Fibroblast of skin of scalp (primary cell): ENCODE measurements at regions not wholly inside any gene's neighbourhood (a gene's known extent, or its start where the extent isn't known, plus 50 kb on each side); places are given as distances from the start of the nearest gene placed in this dataset.
"Not testable (repeated sequence)": the region's sequence is repeated elsewhere in the genome, so short reads cannot be mapped to it uniquely, and the experiment has no call there.

ENCODE experiments used
- DNase-seq: peaks from one replicate; pipeline ENCODE4 v3.0.0-alpha.2; 2013

DNA sequence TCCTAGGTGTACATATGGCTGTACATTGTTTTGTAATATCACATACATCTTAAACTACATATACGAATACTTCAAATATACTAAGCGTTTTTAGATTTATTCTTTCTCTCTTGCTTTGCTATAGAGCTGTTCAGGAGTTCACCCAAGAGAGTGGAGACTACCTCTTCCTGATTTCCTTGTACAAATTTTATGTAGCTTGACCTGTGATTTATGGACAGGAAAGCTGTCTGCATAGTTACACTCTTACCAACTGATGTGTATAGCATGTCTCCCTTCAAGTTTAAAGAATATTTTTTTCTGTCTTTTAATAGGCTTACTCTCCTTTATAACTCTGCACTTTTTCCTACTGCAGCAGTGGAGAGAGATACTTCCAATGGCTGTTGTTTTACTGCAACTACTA is 428.7 kb downstream of the NDFIP2 start:
- DNase-seq: no peak

DNA sequence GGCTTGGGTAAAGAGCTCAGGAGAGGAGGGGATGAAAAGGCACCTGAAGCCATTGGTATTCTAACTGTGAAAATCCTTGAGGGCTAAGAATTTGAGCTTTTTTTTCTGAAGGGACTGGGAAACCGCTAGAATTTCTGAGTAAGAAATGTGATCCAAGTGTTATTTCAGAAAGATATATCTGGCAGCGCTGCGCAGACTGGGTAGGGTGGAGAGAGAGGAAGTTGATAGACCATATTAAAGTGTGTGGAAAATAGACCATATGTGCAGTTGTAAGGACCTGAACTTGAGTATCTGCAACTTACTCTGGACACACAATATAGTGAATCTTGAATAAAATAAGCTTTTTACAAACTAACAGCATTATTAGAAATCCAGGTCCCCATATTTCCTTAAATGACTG is 427.4 kb downstream of the NDFIP2 start:
- DNase-seq: no peak

DNA sequence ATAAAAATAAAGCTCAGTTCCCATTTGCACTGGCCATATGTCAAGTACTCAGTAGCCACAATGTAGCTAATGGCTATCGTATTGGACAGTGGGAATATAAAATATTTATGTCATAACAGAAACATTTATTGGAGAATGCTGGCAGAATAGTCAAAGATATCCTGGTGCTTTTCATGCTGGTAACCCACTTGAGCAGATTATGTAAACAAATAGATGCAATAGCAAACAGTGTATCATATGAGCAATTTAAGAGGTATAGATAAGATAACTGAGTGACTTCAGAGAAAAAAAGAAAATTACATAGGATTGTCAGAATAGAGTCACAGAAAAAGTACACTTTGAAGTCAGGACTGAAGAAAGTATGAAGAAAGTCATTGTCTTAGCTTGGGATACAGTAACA is 426.6 kb downstream of the NDFIP2 start:
- no peak for DNase-seq

DNA sequence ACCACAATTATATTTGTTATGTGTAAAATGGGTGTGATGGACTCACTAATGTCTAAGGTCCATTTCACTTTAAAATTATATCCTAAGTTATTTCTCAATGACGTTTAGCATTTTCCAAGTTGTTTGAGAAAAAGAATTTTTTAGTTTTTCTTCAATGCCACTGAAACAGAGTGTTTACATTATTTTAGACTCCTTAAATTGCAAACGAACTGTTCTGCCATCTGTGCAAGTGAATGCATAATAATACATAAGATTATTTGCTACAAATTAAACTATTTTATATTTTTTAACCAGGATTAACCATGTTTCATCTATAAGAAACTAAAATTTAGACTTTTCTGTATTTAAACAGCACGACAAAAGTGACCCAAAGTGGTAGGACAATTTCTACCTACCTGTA is 425.4 kb downstream of the NDFIP2 start:
- DNase-seq: no peak

DNA sequence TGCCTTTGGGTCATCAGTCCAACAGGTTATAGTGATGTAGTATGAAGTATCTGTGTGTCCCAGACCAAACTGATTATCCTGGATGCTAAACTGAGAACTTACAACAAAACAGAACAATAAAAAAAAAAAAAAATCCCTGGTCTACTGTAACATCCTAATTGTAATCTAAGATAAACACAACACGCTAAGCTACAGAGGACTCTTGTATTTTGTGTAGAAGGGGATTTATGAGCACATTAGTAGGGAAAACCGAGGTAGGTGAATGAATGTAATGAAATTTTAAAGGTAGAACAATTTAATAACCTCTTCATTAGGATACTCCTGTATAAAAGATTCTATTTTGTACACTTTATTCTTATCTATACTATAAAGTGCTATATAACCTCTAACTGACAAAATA is 424.1 kb downstream of the NDFIP2 start:
- no peak for DNase-seq

DNA sequence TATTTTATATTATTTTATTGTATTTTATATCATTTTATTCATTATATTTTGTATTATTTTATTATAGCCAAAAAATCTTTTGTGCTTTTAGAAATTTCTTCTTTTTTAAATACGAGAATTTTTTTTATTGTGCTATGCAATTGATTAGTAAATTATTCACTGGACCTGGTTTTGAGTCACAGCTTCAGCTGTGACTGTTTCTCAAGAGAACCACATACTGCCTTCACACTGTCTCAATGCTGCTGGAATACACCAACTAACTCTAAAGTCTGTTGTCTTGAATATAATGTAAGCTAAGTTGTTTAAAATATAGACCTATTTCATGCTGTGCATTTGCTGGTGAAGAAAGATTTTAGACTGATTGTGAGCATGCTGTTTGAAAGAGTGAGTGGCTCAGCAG is 423.6 kb downstream of the NDFIP2 start:
- no peak for DNase-seq

DNA sequence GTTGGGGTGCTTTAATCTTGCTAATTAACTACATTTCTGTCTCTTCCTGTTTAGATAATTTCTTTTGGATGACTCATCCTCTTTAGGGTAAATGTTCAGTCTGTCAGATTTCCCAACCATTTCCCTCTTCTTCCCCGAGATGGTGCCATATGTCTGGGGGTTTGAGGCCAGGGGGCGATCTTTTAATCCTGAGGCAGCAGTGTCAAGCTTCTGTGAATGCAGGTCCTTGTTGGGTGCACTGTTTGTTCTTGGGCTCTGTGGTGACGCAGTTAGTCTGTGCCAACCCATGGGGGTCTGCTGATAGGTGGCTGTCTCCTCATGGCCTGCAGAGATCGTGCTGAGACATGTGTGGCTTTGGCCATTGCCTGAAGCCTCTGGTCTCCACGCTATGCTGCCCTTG is 420.4 kb downstream of the NDFIP2 start:
- peak; percentile 24 for DNase-seq

DNA sequence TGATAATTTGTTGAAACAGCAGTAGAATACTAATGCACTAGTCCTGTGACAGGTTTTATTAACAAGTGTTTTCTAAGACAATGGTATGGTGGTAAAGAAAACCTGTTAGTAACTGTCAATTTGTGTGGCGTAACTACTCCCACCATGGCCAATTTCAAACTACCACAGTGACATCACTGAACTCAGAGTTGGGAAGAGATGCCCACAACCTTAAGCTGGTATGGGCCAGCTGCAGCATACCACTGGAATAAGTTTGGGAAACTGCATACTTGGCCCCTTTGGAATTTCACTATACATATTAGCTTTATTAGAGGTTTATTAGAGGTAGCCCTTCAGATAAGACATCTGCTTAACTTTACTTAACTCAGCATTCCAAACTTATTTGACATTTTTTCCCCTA is 419.4 kb downstream of the NDFIP2 start:
- no peak for DNase-seq

DNA sequence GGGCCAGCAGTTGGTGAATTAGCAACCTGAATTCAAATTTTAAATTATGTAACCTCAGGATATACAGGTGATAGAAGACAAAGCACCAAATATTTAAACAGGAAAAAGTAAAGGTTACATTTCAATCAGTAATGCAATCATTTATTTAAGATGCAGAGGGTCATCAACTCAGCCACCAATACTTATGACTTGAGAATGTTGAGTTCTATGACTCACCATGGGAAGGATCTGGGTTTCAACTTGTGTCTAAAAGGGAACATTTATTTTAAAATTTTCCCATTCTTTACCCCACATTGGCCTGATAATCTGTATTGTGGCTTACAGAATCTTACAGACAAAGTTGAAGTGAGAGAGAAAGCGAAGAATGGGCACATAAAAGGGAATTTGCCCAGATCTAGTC is 418.0 kb downstream of the NDFIP2 start:
- DNase-seq: no peak

DNA sequence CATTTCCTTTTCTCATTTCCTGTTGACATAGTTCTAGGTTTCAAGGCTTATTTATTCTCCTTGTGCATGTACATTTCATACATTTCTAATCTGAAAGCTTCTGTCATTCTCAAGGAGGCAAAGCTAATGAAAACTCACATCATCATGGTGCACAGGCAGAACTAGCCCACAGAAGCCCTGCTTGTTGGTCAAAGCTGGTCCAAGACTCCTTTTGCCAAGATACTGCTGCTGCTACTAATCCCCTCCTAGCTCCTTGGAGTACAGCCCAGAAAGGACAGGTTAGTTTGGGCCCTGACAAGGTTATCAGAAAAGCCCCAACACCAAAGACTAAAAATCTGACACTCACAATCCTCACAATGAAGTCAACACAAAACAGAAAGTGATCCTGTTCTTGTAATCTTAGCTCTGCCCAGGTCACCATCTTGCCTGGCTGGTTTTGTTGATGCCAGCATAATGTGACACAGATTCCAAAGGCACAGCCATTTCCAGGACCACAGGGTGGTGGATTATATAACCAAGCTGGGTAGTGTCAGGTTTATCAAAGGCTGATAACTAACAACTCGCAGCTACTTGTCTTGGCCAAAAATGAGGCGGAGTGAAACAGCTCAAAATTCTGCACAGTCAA is 417.4 kb downstream of the NDFIP2 start:
- DNase-seq: no peak

DNA sequence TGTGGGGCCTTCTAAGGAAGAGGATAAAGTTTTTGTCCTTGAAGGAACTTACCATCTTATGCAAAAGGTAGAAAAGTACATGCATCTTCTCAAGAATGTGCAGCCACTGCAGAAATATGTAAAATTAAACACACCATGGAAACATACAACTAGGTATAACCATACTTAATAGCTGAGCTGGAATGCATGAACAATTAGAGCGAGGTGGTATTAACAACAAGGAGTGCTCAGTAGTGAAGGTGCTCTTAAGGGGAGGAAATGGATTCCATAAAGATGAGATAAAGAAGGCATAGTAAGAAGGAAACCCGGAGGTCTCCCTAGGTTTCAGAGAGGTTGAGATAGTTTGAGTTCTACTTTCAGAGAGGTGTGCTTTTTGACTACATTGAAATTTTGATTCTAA is 415.9 kb downstream of the NDFIP2 start:
- DNase-seq: no peak

DNA sequence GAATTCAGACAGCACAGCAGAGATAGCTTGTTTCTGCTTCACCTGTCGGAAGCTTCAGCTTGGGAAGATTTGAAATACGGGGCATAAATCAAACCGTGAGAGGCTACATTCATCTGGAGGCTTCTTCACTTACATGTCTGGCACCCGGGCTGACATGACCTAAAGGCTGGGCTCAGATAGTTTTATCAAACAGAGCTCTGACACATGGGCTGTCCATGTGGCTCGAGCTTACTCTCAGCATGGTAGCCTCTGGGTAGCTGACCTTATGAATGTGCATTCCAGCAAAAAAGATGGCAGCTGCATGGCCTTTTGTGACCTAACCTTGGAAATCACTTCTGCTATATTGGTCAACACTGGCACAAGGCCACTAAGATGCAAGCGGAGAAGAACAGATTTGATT is 414.5 kb downstream of the NDFIP2 start:
- no peak for DNase-seq

DNA sequence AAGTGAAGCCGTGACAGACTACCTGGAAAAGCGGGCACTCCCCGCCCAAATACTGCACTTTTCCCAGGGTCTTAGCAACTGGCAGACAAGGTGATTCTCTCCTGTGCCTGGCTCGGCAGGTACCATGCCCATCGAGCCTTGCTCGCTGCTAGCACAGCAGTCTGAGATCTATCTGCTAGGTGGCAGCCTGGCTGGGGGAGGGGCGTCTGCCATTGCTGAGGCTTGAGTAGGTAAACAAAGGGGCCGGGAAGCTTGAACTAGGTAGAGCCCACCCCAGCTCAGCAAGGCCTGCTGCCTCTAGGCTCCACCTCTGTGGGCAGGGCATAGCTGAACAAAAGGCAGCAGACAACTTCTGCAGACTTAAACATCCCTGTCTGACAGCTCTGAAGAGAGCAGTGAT is 406.3 kb downstream of the NDFIP2 start:
- not testable (repeated sequence) for DNase-seq

DNA sequence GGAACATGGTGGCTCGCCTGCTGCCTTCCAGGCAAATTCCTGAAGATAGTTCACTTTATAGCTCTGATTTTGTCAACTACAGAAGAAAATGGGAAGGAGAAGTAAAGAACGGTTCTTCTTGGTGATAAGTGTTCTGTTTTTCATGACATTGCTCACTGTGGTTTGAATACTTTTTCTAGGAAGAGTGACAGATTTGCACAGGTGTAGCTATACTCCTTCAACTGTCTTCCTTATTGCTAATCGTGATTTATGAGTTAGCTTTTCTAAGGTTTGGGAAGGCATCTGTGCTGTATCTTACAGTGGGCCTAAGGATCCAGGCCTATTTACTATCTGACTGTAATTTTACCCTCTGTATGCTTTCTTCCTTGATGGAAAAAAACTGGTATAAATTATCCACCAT is 405.6 kb downstream of the NDFIP2 start:
- no peak for DNase-seq

DNA sequence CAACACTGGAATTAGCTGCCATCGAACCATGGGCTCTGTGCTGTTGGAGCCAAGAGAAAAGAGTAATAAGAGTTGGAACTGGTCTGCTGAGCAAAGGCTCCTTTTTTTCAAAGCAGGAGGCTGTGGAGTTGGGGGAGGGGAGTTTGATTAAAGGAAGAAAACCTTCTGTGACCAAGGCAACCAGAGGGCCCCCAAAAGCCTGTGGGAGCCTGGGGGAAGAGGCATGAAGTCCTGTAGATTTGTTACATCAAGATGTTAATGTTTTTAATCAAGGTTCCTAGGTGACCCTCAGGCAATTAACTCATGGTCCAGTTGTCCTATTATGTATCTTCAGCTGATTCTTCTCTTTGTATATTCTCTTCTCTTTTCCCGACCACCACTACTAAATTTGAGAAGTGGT is 403.9 kb downstream of the NDFIP2 start:
- DNase-seq: no peak

DNA sequence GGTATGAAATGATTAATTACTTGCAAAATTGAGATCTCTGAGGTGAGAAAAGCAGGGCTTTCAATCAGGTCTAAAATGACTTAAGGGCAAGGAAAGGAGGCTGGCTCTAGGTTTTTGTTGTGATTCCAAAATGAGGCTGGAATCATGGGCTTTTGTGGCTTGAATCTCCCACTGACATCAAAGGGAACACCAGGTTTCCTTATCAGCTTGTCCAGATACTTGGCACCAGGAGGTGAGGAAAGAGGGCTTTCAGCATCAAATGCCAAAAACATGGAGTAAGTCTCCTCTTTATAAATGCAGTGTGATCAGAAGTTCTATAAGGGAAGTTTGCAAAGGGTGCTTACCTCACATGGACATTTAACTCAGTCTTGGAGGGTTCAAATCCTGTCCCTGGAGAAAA is 402.3 kb downstream of the NDFIP2 start:
- DNase-seq: no peak

DNA sequence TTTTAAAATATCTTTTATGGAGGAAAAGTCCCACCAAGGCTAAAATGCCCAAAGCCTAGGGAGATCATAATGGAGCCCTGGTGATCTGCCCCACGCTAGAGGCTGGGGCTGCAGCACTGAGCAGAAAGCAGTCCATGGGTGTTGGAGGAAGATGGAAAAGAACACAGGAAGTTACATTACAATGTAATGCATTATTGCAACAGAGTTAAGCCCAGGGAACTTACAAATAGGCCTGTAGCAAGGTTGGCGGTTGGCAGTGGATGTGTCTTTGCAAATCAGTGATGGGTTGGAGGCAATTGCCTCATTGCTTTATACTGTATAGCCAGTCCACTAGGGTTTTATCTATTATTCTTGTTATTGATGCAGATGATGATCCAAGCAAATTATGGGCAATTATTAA is 399.9 kb downstream of the NDFIP2 start:
- no peak for DNase-seq

DNA sequence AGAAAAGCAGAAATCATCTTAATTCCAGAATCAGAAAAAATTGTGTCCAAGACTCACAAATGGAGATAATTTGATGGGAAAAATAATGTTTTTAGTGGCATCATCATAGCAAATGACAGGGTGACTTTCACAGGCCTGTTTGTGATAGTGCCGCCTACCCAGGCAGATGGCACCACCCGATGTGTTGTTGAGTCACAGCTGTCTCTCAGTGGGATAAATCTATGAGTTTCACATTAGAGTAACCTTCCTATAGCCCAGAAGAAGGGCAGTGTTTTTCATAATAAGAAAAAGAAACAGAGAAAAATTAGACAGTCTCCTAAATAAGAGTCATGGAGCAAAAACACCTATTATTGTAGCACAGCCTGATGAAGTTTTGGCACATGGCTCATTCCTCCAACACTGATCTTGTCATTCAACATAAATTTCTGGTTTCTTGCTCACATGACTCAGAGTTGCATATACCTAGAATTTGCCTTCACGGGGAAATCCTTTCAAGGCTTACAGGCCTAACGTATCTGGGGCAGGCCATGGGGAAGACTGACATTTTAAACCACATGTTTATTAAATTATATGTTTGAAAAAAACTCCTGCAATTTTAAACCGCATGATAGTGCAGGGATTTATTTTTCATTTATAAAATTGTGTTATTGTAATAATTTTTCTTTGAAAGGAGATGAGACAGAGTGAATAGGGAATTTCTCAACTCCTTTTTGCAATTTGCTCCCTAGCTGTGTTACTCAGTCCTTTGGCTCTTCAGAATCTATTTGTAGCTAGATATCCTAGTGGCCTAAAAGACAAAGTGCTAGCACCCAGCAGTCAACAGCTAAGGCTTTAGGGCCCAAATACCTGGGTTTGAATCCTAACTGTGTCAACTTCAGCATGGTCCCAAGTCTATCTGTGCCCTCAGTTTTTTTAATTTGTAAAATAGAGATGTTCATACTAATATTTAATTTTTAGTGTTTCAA is 393.7 kb downstream of the NDFIP2 start:
- peak; percentile 29 for DNase-seq

DNA sequence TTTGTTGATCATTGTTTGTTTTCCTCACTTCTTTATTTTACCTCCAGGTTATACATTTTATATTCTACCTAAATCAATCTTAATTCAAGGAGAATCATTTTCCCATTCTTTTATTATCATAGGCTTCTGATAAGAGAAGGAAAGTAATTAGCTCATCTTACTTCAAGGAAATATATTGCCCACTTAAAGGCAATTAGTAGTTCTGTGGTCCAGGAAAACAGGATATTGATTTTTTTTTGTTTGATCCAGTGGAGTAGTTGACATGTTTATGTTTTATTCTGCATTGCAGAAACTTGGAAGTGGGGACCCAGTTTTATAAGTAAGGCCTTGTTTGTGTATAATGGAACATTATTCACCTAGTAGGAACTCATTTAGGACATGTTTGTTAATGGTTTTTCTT is 390.6 kb downstream of the NDFIP2 start:
- DNase-seq: no peak

DNA sequence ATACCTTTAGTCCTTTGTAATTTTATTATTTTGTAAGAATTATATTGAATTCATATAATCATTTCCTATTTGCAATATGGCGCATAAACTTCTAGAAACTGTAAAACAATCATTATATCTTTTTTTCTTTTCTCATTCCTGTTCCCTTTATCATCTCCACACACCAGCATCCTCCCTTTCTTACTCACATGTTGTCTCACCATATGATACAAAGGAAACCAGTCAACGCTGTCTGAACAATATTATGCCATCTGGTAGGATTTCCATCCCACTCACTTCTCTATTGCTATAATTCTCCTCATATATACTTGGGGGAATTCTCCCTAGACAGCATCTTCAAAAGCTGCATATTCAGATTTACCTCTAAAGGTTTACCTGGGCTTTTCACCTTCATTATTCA is 389.8 kb downstream of the NDFIP2 start:
- DNase-seq: peak; percentile 5

DNA sequence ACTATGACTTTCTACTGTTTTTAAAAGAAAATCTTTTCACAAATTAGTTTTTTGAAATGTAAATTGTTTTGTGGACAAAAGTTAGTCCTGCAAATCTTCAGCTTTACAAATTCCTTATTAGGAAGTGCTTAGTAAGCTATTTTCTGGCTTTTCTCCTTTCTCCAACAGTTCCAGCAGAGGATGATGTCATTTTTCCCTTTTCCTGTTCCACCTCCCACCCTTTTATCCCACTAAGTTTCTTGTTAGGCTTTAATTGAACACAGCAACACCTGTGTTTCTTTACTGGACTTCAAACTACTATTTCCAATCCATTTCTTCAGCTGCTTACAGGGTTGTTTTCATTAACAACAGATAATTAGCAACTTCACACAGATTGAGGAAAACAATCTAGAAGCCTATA is 389.2 kb downstream of the NDFIP2 start:
- DNase-seq: peak; percentile 9

DNA sequence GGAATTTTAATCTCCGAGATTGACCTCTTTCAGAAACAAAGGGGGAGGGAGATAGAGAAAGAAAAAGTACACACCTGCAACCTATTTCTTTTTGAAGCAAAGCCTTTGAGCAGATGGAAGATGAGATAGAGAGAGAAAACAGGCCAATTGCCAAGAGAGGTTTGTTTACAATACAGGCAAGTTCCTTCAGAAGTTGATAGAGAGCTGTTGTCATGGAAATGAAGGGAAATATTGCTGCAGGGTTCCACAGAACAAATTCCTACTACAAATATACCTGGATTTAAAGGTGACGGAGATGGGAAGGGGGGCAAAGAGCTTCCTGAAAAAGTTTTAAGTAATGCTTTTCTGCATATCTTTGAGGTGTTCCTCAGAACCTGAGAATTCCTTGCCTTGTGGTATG is 388.4 kb downstream of the NDFIP2 start:
- DNase-seq: no peak

DNA sequence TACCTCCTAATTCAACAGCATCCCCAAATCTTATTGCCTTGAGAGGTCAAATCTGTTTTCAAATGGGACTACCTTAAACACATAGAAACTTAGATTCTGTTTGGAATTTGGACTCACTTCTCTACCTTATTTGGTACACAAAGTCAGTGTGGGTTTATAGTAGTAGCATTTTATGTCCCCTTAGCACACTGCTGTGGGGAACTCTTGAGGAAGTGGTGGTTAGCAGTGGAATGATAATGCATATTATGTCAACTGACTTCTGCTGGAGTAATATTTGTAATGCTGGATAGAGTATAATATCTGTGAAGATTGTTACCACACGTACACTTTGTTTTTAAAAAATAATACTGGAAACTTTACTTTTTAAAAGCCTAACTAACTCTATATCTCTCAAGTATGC is 386.3 kb downstream of the NDFIP2 start:
- peak; percentile 38 for DNase-seq

DNA sequence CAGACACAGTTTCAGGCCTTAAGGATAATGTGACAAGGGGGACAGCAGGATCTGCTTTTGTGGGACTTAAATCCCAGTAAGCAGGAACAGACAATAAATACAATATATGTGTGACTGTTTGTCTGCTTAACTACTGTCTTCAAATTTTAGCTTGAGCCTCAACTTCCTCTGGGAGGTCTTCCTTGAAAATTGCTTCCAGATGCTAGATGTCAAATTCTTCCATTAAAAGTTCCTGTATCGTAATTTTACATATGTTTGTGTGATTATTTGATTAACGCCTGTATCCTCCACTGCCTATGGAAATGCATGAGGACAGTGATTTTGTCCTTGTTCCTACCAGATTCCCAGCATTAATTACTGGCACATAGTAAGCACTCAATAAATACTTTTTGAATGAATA is 385.5 kb downstream of the NDFIP2 start:
- DNase-seq: no peak
